Heart right ventricle (tissue), 16 donors: ENCODE measurements at regions not wholly inside any gene's neighbourhood (a gene's known extent, or its start where the extent isn't known, plus 50 kb on each side); places are given as distances from the start of the nearest gene placed in this dataset.
"Not testable (repeated sequence)": the region's sequence is repeated elsewhere in the genome, so short reads cannot be mapped to it uniquely, and the experiment has no call there.

Source experiments
- ATAC-seq, 8 donors: fragments of 200-7000 bp; cut with Tn5 transposase; one replicate each; pipeline ENCODE4 v1.9.1; 2020; ENCODE audit warnings: mild to moderate bottlenecking in 8 of 8, moderate library complexity in 8 of 8, moderate number of reproducible peaks in 1 of 8
- DNase-seq, 2 donors: peaks; one replicate each; pipeline ENCODE4 v3.0.0-alpha.2; 2020
- H3K27ac ChIP-seq, 10 donors: fragments of 200-600 bp; sonication (generic) in 2 of 10; one replicate each; pipeline versions ENCODE4 v1.5.0 to v1.8.0; 2020 to 2022; ENCODE audit warnings: mild to moderate bottlenecking in 3 of 10
- H3K27me3 ChIP-seq, 7 donors: fragments of 200-600 bp; one replicate each; pipeline ENCODE4 v1.8.0; 2021 to 2022; ENCODE audit warnings: mild to moderate bottlenecking in 2 of 7
- H3K36me3 ChIP-seq, 9 donors: fragments of 200-600 bp; sonication (generic) in 1 of 9; one replicate each; pipeline versions ENCODE4 v1.5.0 to v1.8.0; 2020 to 2022; ENCODE audit warnings: mild to moderate bottlenecking in 2 of 9
- H3K4me1 ChIP-seq, 9 donors: fragments of 200-600 bp; sonication (generic) in 1 of 9; one replicate each; pipeline versions ENCODE4 v1.5.0 to v1.8.0; 2020 to 2022; ENCODE audit warnings: mild to moderate bottlenecking in 4 of 9
- H3K4me3 ChIP-seq, 10 donors: fragments of 200-600 bp; sonication (generic) in 2 of 10; one replicate each; pipeline versions ENCODE4 v1.5.0 to v1.8.0; 2020 to 2022; ENCODE audit warnings: mild to moderate bottlenecking in 7 of 10, moderate library complexity in 2 of 10
- H3K9me3 ChIP-seq, 11 donors: fragments of 200-600 bp in 10 of 11; sonication (generic) in 2 of 11; one replicate each; pipeline versions ENCODE4 v1.5.0 to v1.8.0; 2013 to 2022; ENCODE audit warnings: mild to moderate bottlenecking in 2 of 11, control low read depth in 1 of 11, moderate library complexity in 1 of 11
- WGBS, 2 donors: extraction: QIAGEN DNeasy Blood & Tissue Kit; methylation state at CpG; one replicate each; pipeline ENCODE4 v1.1.7; 2013; ENCODE audit warnings: inconsistent platforms in 1 of 2; 5-methylcytosine and 5-hydroxymethylcytosine counted together
- intact Hi-C, 10 donors: fragments of 100-400 bp; cut with DNase I; formaldehyde crosslinking; loops; one replicate each; pipeline versions ENCODE4 v1.11.1 to v1.14.2; 2022
- TF ChIP-seq, protein P1 (sequence below), 9 donors: fragments of 200-600 bp; sonication (generic) in 2 of 9; IDR thresholded peaks; one replicate each; pipeline versions ENCODE4 v1.5.0 to v1.8.0; 2021 to 2022; ENCODE audit warnings: antibody characterized with exemption in 9 of 9, mild to moderate bottlenecking in 5 of 9, moderate library complexity in 1 of 9
- donor health status: Arrhythmogenic right ventricular cardiomyopathy.
- donor health status: ischemic (EF 13 %, LVEDD 7.1; RV severe dilation, severe dysfunction).
- donor health status: healthy with polysubstance abuse.
- donor health status: DM: no; HTN: yes; CAD: no.
- donor health status: DM: no; HTN: no; CAD: no.
- donor health status: ischemic (EF 25% LVEDD 6.9; RV normal size, moderate dysfunction).
- donor health status: ischemic (EF 25% LVEDD 5.7; RV mildly dilated, moderate dysfunction).
- donor health status: healthy.
- donor health status: DM: yes; HTN: yes; CAD: no.
- donor health status: Ischemic cardiomyopathy.
- donor health status: ischemic (EF 35%, LVEDD 5.7; RV mildly dilated, moderate dysfunction).
- donor health status: nonischemic (EF 11% LVEDD 7.7; RV severe dilation, severe dysfunction).
- donor health status: DM: yes; HTN: yes; CAD: no.
- donor health status: PGD.
- donor health status: ischemic (EF 29% LVEDD 5.4; RV normal size, mild dysfunction).
- donor health status: nonischemic (EF 23%, LVEDD 6.1; RV moderate dilation, normal function).

DNA sequence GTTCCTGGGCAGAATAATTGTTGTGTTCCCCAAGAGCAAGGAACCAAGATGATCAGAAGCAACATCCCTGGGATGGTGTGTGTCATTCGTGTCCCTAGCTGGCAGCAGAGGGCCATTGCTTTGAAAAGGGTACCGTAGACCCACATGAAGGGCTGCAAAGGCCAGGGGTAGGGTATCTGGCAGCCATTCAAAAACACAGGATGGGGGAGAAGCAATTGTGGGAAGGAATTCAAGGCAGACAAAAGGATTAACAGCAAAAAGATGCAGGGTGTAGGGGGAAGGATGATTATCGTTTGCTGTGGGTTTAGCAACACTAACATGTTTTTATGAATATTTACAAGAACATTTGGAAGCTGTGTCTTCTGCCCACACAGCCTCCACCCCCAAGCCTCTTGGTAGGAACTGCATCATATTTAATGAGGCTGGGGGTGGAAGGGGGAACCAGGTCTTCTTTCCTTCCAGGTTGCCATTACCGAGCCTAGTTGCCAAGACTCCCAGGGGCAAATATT, 169.0 kb upstream of the G2E3 start:
- intact Hi-C loops = no loop called here
- 64 to 72% methylated on average over 4 of the region's 4 CpGs for WGBS, 2 donors
- DNase-seq (no peak), ATAC-seq (no peak)
- Histone ChIP-seq H3K36me3 (no peaks in the 10 kb centered on the region), H3K4me1 (no peaks in the 10 kb centered on the region), H3K4me3 (no peak overlapping the region), H3K9me3 (no peaks in the 10 kb centered on the region), H3K27me3 (peaks cover 0 to 5% (median 0%) of the 10 kb centered on the region in 7 donors), H3K27ac (no peak overlapping the region)
- TF ChIP-seq, protein P1, sequence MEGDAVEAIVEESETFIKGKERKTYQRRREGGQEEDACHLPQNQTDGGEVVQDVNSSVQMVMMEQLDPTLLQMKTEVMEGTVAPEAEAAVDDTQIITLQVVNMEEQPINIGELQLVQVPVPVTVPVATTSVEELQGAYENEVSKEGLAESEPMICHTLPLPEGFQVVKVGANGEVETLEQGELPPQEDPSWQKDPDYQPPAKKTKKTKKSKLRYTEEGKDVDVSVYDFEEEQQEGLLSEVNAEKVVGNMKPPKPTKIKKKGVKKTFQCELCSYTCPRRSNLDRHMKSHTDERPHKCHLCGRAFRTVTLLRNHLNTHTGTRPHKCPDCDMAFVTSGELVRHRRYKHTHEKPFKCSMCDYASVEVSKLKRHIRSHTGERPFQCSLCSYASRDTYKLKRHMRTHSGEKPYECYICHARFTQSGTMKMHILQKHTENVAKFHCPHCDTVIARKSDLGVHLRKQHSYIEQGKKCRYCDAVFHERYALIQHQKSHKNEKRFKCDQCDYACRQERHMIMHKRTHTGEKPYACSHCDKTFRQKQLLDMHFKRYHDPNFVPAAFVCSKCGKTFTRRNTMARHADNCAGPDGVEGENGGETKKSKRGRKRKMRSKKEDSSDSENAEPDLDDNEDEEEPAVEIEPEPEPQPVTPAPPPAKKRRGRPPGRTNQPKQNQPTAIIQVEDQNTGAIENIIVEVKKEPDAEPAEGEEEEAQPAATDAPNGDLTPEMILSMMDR (IDR thresholded peaks at IDR 0.05) = no peak

DNA sequence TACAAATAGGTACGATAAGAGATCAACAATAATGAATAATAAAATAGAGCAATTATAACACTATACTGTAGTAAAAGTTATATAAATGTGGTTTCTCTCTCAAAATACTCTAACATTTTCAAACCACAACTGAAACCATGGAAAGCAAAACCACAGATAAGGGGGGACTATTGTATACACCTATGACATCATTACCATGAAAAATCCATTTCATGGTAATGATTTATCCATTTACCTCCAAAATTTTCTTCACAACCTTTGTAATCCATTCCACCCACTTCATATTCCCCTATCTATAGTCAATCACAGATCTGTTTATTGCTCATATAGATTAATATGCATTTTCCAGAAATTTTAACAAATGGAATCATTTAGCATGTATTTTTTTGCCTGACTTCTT, 163.9 kb upstream of the G2E3 start:
- H3K27ac ChIP-seq = no peak overlapping the region
- no peak overlapping the region for H3K4me3 ChIP-seq
- intact Hi-C loops = no loop called here
- H3K9me3 ChIP-seq = no peaks in the 10 kb centered on the region
- no peaks in the 10 kb centered on the region for H3K36me3 ChIP-seq
- H3K27me3 ChIP-seq = peaks cover 0 to under 1% (median 0%) of the 10 kb centered on the region in 7 donors
- TF ChIP-seq, protein P1 (IDR thresholded peaks at IDR 0.05) = no peak
- no peaks in the 10 kb centered on the region for H3K4me1 ChIP-seq
- ATAC-seq = no peak
- DNase-seq = no peak
- WGBS, 2 donors = 85 to 86% methylated on average over 1 of the region's 1 CpG

DNA sequence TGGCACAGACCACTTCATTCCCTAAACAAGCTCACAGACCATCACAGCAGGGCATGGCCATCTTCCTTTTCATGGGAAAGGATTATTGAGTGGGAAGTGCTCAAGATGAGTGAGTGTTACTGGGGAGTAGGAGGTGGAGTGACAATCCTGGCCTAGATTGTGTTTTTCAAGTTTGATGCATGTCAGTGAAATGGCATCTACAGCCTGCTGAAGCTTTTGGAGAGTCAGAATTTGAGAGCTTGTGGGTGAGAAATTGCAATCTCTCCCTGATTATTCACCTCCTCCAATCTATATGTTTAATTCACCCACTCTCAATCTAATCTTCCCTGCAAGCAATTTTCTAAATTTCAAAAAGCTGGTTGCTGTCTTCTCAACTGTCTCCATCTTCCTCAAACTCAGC, 156.1 kb upstream of the G2E3 start:
- Histone ChIP-seq H3K27ac (no peak overlapping the region), H3K36me3 (no peaks in the 10 kb centered on the region), H3K9me3 (peaks cover 0 to 5% (median 0%) of the 10 kb centered on the region in 11 donors), H3K4me1 (no peaks in the 10 kb centered on the region), H3K27me3 (no peaks in the 10 kb centered on the region), H3K4me3 (no peak overlapping the region)
- intact Hi-C loops = no loop called here
- no peak for DNase-seq
- TF ChIP-seq, protein P1 (IDR thresholded peaks at IDR 0.05) = no peak
- ATAC-seq = no peak

DNA sequence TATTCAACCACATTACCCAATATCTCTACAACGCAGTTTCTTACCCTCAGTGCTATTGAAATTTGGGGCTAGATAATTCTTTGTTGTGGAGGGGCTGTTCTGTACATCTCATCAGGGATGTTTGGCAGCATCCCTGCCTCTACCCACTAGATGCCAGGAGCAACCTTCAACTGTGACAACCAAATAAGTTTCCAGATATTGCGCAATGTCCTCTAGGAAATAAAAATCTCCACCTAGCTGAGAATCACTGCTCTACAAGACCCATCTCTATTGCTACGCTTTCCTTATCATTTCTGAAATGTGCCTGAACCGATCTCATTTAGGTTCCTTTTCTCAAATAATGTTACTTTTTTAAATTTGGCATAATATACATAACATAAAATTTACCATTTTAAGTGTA, 155.2 kb upstream of the G2E3 start:
- Histone ChIP-seq H3K27me3 (no peaks in the 10 kb centered on the region), H3K4me3 (no peak overlapping the region), H3K36me3 (no peaks in the 10 kb centered on the region), H3K4me1 (no peaks in the 10 kb centered on the region), H3K27ac (no peak overlapping the region), H3K9me3 (peaks cover 0 to 5% (median 0%) of the 10 kb centered on the region in 11 donors)
- TF ChIP-seq, protein P1 (IDR thresholded peaks at IDR 0.05) = no peak
- 77 to 90% methylated on average over 4 of the region's 4 CpGs for WGBS, 2 donors
- ATAC-seq (no peak), DNase-seq (no peak)
- intact Hi-C loops = no loop called here

DNA sequence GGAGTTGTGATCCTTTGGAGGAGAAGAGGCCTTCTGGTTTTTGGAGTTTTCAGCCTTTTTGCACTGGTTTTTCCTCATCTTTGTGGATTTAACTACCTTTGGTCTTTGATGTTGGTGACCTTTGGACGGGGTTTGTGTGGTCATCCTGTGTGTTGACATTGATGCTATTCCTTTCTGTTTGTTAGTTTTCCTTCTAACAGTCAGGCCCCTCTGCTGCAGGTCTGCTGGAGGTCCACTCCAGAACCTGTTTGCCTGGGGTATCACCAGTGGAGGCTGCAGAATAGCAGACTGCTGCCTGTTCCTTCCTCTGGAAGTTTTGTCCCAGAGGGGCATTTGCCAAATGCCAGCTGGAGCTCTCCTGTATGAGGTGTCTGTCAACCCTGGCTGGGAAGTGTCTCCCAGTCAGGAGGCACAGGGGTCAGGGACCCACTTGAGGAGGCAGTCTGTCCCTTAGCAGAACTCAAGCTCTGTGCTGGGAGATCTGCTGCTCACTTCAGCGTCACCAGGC, 149.4 kb upstream of the G2E3 start:
- intact Hi-C loops = not testable (repeated sequence)
- WGBS, 2 donors = 89 to 93% methylated on average over 2 of the region's 2 CpGs

More for the DNA sequence above, 149.4 kb upstream of the G2E3 start:
- H3K4me3 ChIP-seq, DNase-seq, ATAC-seq, H3K27ac ChIP-seq, H3K4me1 ChIP-seq, H3K36me3 ChIP-seq, H3K9me3 ChIP-seq, H3K27me3 ChIP-seq: not testable (repeated sequence)
